OCI-LY7 (cell line): ENCODE measurements at regions not wholly inside any gene's neighbourhood (a gene's known extent, or its start where the extent isn't known, plus 50 kb on each side); places are given as distances from the start of the nearest gene placed in this dataset.

Source experiments
- BruUV-seq: library from RNA; stranded (reverse); fragments of 400-500 nt; replicated peaks from 2 replicates; lab custom pipeline; 2021; lab: Mats Ljungman, UMichigan
- CTCF ChIA-PET: fragments of 300-600 bp; sonication (Branson Sonifier 250); formaldehyde crosslinking; loops from one replicate; lab custom pipeline; 2022; ENCODE audit warnings: antibody characterized with exemption; ENCODE audit not compliant: unreplicated experiment; lab: Charles Lee
- POLR2A ChIA-PET: fragments of 300-600 bp; sonication (Branson Sonifier 250); formaldehyde crosslinking; loops from one replicate; lab custom pipeline; 2022; ENCODE audit warnings: antibody characterized with exemption; lab: Charles Lee
- DNase-seq: peaks from one replicate; pipeline ENCODE4 v3.0.0-alpha.2; 2015; ENCODE audit warnings: low spot score
- H2AFZ ChIP-seq: fragments of 200-600 bp; sonication (generic), shearing (Covaris generic); 2 replicates; pipeline ENCODE4 v1.6.1; 2014; ENCODE audit warnings: mild to moderate bottlenecking, antibody characterized with exemption, low read length, moderate library complexity
- H3K27ac ChIP-seq: fragments of 200-600 bp; sonication (generic); 2 replicates; pipeline ENCODE4 v1.5.1; 2014; ENCODE audit warnings: mixed run types, low read depth, mild to moderate bottlenecking, moderate library complexity, low read length, inconsistent platforms; ENCODE audit not compliant: poor library complexity, severe bottlenecking
- H3K36me3 ChIP-seq: fragments of 200-600 bp; sonication (generic); 2 replicates; pipeline ENCODE4 v1.6.1; 2014; ENCODE audit warnings: mild to moderate bottlenecking, antibody characterized with exemption, low read length, moderate library complexity, mixed read lengths; ENCODE audit not compliant: insufficient read depth
- H3K4me1 ChIP-seq: fragments of 200-600 bp; sonication (generic); 2 replicates; pipeline ENCODE4 v1.5.1; 2014; ENCODE audit warnings: mild to moderate bottlenecking, low read length; ENCODE audit not compliant: insufficient read depth, poor library complexity, severe bottlenecking
- H3K4me2 ChIP-seq: fragments of 200-600 bp; sonication (generic); 2 replicates; pipeline ENCODE4 v1.6.1; 2014; ENCODE audit warnings: mild to moderate bottlenecking, low read length
- H3K4me3 ChIP-seq: fragments of 200-600 bp; sonication (generic); 2 replicates; pipeline ENCODE4 v1.5.1; 2014; ENCODE audit warnings: mild to moderate bottlenecking, low read depth, low read length; ENCODE audit not compliant: poor library complexity, severe bottlenecking
- H3K79me2 ChIP-seq: fragments of 200-600 bp; sonication (generic); 2 replicates; pipeline ENCODE4 v1.6.1; 2016; ENCODE audit warnings: low read depth, mild to moderate bottlenecking, low read length, moderate library complexity, mixed read lengths; ENCODE audit not compliant: insufficient read depth
- H3K9me2 ChIP-seq: fragments of 200-600 bp; sonication (generic); 2 replicates; pipeline ENCODE4 v1.6.1; 2016; ENCODE audit warnings: mild to moderate bottlenecking, low read length, mixed read lengths; ENCODE audit not compliant: insufficient read depth
- H3K9me3 ChIP-seq: fragments of 200-600 bp; sonication (generic); 2 replicates; pipeline ENCODE4 v1.6.1; 2014; ENCODE audit warnings: mild to moderate bottlenecking, mixed run types, low read length, mixed read lengths
- H4K20me1 ChIP-seq: fragments of 200-600 bp; sonication (generic); 2 replicates; pipeline ENCODE4 v1.6.1; 2014; ENCODE audit warnings: mild to moderate bottlenecking, antibody characterized with exemption, low read length, moderate library complexity, mixed read lengths; ENCODE audit not compliant: insufficient read depth
- EZH2phosphoT487 ChIP-seq: fragments of 200-600 bp; sonication (generic); IDR thresholded peaks from 2 replicates; pipeline ENCODE4 v1.6.1; 2018; ENCODE audit warnings: low read depth, borderline replicate concordance, mild to moderate bottlenecking, mixed run types, antibody characterized with exemption, low read length, moderate library complexity, mixed read lengths
- intact Hi-C: fragments of 100-400 bp; cut with micrococcal nuclease; formaldehyde crosslinking; loops from one replicate; pipeline ENCODE4 v1.10.0; 2022; ENCODE audit not compliant: unreplicated experiment
- TF ChIP-seq, protein P1 (sequence below): fragments of 200-600 bp; sonication (generic); conservative IDR thresholded peaks from 2 replicates; pipeline ENCODE4 v1.5.1; 2014; ENCODE audit warnings: mild to moderate bottlenecking, antibody characterized with exemption, low read length, moderate library complexity, mixed read lengths

DNA sequence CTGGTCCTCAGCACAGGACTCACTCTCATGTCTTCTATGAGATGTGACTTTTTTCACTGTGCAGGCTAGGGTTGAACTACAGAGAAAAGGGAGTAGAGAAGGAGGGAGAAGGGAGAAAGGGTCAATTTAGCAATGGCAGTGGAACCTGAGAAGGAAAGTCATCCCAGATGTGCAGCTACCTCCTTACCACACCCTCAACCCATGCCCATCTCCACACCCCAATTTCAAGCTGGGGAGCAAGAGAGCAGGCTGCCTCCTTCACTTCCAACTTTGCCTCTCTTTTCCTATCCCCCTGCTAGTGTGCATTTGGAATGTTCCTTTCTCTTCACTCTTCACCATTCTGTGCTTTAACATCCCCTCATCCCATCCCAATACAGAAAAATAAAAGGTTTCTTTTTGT lies 163.5 kb upstream of the MAP3K1 start:
- no TSS peak for BruUV-seq

DNA sequence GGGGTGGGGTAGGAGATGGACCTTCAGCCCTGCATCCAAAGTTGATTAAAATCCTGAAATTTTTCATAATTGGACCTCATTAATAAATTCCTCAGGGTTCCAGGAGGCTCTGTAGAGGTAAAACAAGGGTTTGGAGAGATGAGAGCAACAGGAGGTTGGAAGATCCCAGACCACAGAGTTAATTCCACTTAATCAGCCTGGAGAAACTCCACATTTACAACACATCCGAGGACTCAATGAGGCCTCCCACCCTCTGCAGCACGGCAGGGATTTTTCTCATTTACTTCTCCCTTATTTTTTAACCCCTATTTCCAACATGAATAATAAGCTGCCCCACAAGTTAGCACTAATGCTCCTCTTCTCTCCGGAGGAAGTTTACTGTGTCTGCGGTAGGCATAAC lies 165.0 kb upstream of the MAP3K1 start:
- DNase-seq: no peak
- intact Hi-C loops: no loop called here
- Histone ChIP-seq H3K27ac (no peak overlapping the region), H3K36me3 (no peaks in the 10 kb centered on the region), H3K9me2 (no peaks in the 10 kb centered on the region), H3K9me3 (no peaks in the 10 kb centered on the region), H4K20me1 (no peaks in the 10 kb centered on the region), H3K4me2 (no peak overlapping the region), H3K79me2 (no peaks in the 10 kb centered on the region), H2AFZ (no peak overlapping the region), H3K4me1 (no peaks in the 10 kb centered on the region), H3K4me3 (no peak overlapping the region)
- BruUV-seq: no TSS peak
- CTCF ChIA-PET: no interaction called here
- POLR2A ChIA-PET: interaction anchor here (0.6 to 1.5 kb wide), 4 partner anchors 8 to 124 kb away, joined by 3 to 4 read pairs (median 4); no protein-coding TSS in a partner anchor
- no peak for TF ChIP-seq EZH2phosphoT487
- TF ChIP-seq, protein P1, sequence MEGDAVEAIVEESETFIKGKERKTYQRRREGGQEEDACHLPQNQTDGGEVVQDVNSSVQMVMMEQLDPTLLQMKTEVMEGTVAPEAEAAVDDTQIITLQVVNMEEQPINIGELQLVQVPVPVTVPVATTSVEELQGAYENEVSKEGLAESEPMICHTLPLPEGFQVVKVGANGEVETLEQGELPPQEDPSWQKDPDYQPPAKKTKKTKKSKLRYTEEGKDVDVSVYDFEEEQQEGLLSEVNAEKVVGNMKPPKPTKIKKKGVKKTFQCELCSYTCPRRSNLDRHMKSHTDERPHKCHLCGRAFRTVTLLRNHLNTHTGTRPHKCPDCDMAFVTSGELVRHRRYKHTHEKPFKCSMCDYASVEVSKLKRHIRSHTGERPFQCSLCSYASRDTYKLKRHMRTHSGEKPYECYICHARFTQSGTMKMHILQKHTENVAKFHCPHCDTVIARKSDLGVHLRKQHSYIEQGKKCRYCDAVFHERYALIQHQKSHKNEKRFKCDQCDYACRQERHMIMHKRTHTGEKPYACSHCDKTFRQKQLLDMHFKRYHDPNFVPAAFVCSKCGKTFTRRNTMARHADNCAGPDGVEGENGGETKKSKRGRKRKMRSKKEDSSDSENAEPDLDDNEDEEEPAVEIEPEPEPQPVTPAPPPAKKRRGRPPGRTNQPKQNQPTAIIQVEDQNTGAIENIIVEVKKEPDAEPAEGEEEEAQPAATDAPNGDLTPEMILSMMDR: no peak

More for the DNA sequence above, 163.5 kb upstream of the MAP3K1 start:
- Histone ChIP-seq H3K4me2 (no peak overlapping the region), H4K20me1 (no peaks in the 10 kb centered on the region), H3K27ac (no peak overlapping the region), H3K9me2 (no peaks in the 10 kb centered on the region), H3K4me3 (no peak overlapping the region), H3K79me2 (no peaks in the 10 kb centered on the region), H2AFZ (no peak overlapping the region), H3K4me1 (no peaks in the 10 kb centered on the region), H3K36me3 (no peaks in the 10 kb centered on the region), H3K9me3 (no peaks in the 10 kb centered on the region)
- intact Hi-C loops: no loop called here
- DNase-seq: no peak
- POLR2A ChIA-PET: interaction anchor here (0.7 kb wide), 1 partner anchor 47 kb away, joined by 4 read pairs; no protein-coding TSS in a partner anchor
- TF ChIP-seq EZH2phosphoT487: no peak
- TF ChIP-seq, protein P1: no peak
- CTCF ChIA-PET: no interaction called here

DNA sequence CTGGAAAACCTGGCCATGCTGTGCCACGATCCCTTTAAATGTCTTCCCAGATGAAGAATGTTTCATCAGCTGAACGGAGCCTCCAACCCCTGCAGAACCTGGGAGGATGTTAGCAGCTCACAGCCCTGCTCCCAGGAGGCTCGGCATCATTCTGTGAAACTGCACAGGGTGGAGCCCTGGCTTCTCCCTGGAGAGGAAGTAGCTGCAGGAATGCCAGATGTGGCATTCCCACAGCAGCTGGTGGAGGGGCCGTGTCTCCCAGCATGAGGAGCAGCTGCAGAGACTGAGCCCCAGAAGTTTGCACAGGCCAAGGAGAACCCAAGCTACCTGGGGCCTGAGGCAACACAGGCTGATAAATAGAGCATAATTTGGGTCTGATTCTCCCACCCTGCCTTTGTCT lies 165.8 kb upstream of the MAP3K1 start:
- H3K4me2 ChIP-seq: no peak overlapping the region
- H4K20me1 ChIP-seq: no peaks in the 10 kb centered on the region
- H3K4me3 ChIP-seq: no peak overlapping the region
- H3K27ac ChIP-seq: no peak overlapping the region
- intact Hi-C loops: no loop called here
- H3K36me3 ChIP-seq: no peaks in the 10 kb centered on the region
- H2AFZ ChIP-seq: no peak overlapping the region
- no peaks in the 10 kb centered on the region for H3K4me1 ChIP-seq
- H3K9me2 ChIP-seq: no peaks in the 10 kb centered on the region
- H3K9me3 ChIP-seq: no peaks in the 10 kb centered on the region
- CTCF ChIA-PET: no interaction called here
- POLR2A ChIA-PET: interaction anchor here (0.7 to 1.5 kb wide), 5 partner anchors 12 to 153 kb away, joined by 3 to 6 read pairs (median 3); no protein-coding TSS in a partner anchor
- no TSS peak for BruUV-seq
- no peaks in the 10 kb centered on the region for H3K79me2 ChIP-seq
- DNase-seq: no peak
- TF ChIP-seq, protein P1: no peak
- TF ChIP-seq EZH2phosphoT487: no peak
